MM.1S (cell line): ENCODE measurements at regions not wholly inside any gene's neighbourhood (a gene's known extent, or its start where the extent isn't known, plus 50 kb on each side); places are given as distances from the start of the nearest gene placed in this dataset.

Source experiments
- CTCF ChIP-seq: fragments of 300-600 bp; sonication (generic); IDR thresholded peaks from 2 replicates; pipeline ENCODE4 v1.5.1; 2016; ENCODE audit warnings: antibody characterized with exemption, low read length, mixed read lengths
- EZH2 ChIP-seq: fragments of 300-600 bp; sonication (generic); optimal IDR thresholded peaks from 2 replicates; pipeline ENCODE3; 2017; ENCODE audit warnings: low read depth, mild to moderate bottlenecking, antibody characterized with exemption, low read length, mixed read lengths
- EZH2phosphoT487 ChIP-seq: fragments of 300-600 bp; sonication (generic); IDR thresholded peaks from 2 replicates; pipeline ENCODE4 v1.6.1; 2018; ENCODE audit warnings: antibody characterized with exemption, low read length

GRCh38 chr3:80060664-80061063 lies 292.9 kb upstream of the ROBO1 start:
- no peak for TF ChIP-seq CTCF
- no peak for TF ChIP-seq EZH2
- TF ChIP-seq EZH2phosphoT487 = no peak
